ENCODE measurements at regions not wholly inside any gene's neighbourhood (a gene's known extent, or its start where the extent isn't known, plus 50 kb on each side); places are given as distances from the start of the nearest gene placed in this dataset.

- Histone ChIP-seq H3K4me1 (ENCODE audit: control insufficient read depth in 4 of 4, insufficient read depth in 4 of 4, low read length in 3 of 4) (peaks cover 0 to 22% (median 17%) of the 10 kb centered on the region in 4 donors), H3K36me3 (ENCODE audit: control insufficient read depth in 4 of 4, insufficient read depth in 3 of 4, low read depth in 1 of 4, low read length in 3 of 4) (no peaks in the 10 kb centered on the region), H3K9ac (ENCODE audit: low read depth in 1 of 2, low read length in 2 of 2) (peak overlapping the region in 1 of 2 donors; percentile 19), H3K27ac (ENCODE audit: low read depth in 1 of 2, low read length in 2 of 2) (peak overlapping the region; percentile 26 to 60), H3K9me3 (ENCODE audit: control insufficient read depth in 4 of 4, low read length in 3 of 4) (no peaks in the 10 kb centered on the region), H3K27me3 (ENCODE audit: control insufficient read depth in 4 of 4, insufficient read depth in 4 of 4, low read length in 3 of 4) (no peaks in the 10 kb centered on the region), H3K4me3 (ENCODE audit: low read depth in 1 of 3, low read length in 3 of 3) (no peak overlapping the region)
- TF ChIP-seq FOXA1 (IDR thresholded peaks at IDR 0.05) (peak; percentile 57), REST (IDR thresholded peaks at IDR 0.05) (peak; percentile 36), EGR1 (IDR thresholded peaks at IDR 0.05; ENCODE audit: low read depth in 2 of 2) (no peak), YY1 (IDR thresholded peaks at IDR 0.05) (peak; percentile 25), HNF4A (conservative IDR thresholded peaks at IDR 0.05) (peak; percentile 75 to 87), HNF4G (IDR thresholded peaks at IDR 0.05) (peak; percentile 53), JUND (IDR thresholded peaks at IDR 0.05) (peak in 1 of 2 donors; percentile 26), SP1 (IDR thresholded peaks at IDR 0.05) (peak; percentile 75), RXRA (IDR thresholded peaks at IDR 0.05) (peak; percentile 50 to 61), ZBTB33 (IDR thresholded peaks at IDR 0.05) (no peak), MAX (IDR thresholded peaks at IDR 0.05) (no peak), RAD21 (IDR thresholded peaks at IDR 0.05) (peak in 1 of 2 donors; percentile 14)
- no peak for DNase-seq (ENCODE audit: low spot score)
- WGBS, result 23% methylated on average over 4 of the region's 4 CpGs
These were observed 85.2 kb upstream of the ALDH1A1 start for GRCh38 chr9:73038089-73038509.

GRCh38 chr9:73037613-73038012 is 84.8 kb upstream of the ALDH1A1 start:
- peak overlapping the region; percentile 26 to 60 for H3K27ac ChIP-seq (ENCODE audit: low read depth in 1 of 2, low read length in 2 of 2)
- H3K9me3 ChIP-seq (ENCODE audit: control insufficient read depth in 4 of 4, low read length in 3 of 4), result no peaks in the 10 kb centered on the region
- peak overlapping the region in 1 of 2 donors; percentile 11 for H3K9ac ChIP-seq (ENCODE audit: low read depth in 1 of 2, low read length in 2 of 2)
- no peaks in the 10 kb centered on the region for H3K36me3 ChIP-seq (ENCODE audit: control insufficient read depth in 4 of 4, insufficient read depth in 3 of 4, low read depth in 1 of 4, low read length in 3 of 4)
- H3K4me3 ChIP-seq (ENCODE audit: low read depth in 1 of 3, low read length in 3 of 3), result no peak overlapping the region
- no peak for DNase-seq (ENCODE audit: low spot score)
- no peak for TF ChIP-seq YY1 (IDR thresholded peaks at IDR 0.05)
- no peak for TF ChIP-seq EGR1 (IDR thresholded peaks at IDR 0.05; ENCODE audit: low read depth in 2 of 2)
- no peak for TF ChIP-seq TAF1 (conservative IDR thresholded peaks at IDR 0.05)
- TF ChIP-seq FOXA1 (IDR thresholded peaks at IDR 0.05), result no peak
- WGBS, result 48% methylated on average over 3 of the region's 3 CpGs
- no peaks in the 10 kb centered on the region for H3K27me3 ChIP-seq (ENCODE audit: control insufficient read depth in 4 of 4, insufficient read depth in 4 of 4, low read length in 3 of 4)
- H3K4me1 ChIP-seq (ENCODE audit: control insufficient read depth in 4 of 4, insufficient read depth in 4 of 4, low read length in 3 of 4), result peaks cover 0 to 22% (median 17%) of the 10 kb centered on the region in 4 donors

GRCh38 chr9:73034962-73035361 is 82.1 kb upstream of the ALDH1A1 start:
- no peaks in the 10 kb centered on the region for H3K27me3 ChIP-seq (ENCODE audit: control insufficient read depth in 4 of 4, insufficient read depth in 4 of 4, low read length in 3 of 4)
- 88% methylated on average over 2 of the region's 2 CpGs for WGBS
- peaks cover 0 to 22% (median 17%) of the 10 kb centered on the region in 4 donors for H3K4me1 ChIP-seq (ENCODE audit: control insufficient read depth in 4 of 4, insufficient read depth in 4 of 4, low read length in 3 of 4)
- no peak overlapping the region for H3K27ac ChIP-seq (ENCODE audit: low read depth in 1 of 2, low read length in 2 of 2)
- no peak overlapping the region for H3K9ac ChIP-seq (ENCODE audit: low read depth in 1 of 2, low read length in 2 of 2)
- no peaks in the 10 kb centered on the region for H3K9me3 ChIP-seq (ENCODE audit: control insufficient read depth in 4 of 4, low read length in 3 of 4)
- H3K36me3 ChIP-seq (ENCODE audit: control insufficient read depth in 4 of 4, insufficient read depth in 3 of 4, low read depth in 1 of 4, low read length in 3 of 4), result no peaks in the 10 kb centered on the region
- no peak for DNase-seq (ENCODE audit: low spot score)
- no peak overlapping the region for H3K4me3 ChIP-seq (ENCODE audit: low read depth in 1 of 3, low read length in 3 of 3)
- no peak for TF ChIP-seq GABPA (IDR thresholded peaks at IDR 0.05 in 1 of 2, conservative IDR thresholded peaks at IDR 0.05 in 1 of 2)
- TF ChIP-seq CTCF (IDR thresholded peaks at IDR 0.05; ENCODE audit: low read depth, low read length, missing input control), result peak; percentile 19
- no peak for TF ChIP-seq JUND (IDR thresholded peaks at IDR 0.05)
- peak; percentile 55 to 59 for TF ChIP-seq RAD21 (IDR thresholded peaks at IDR 0.05)
- TF ChIP-seq FOXA2 (IDR thresholded peaks at IDR 0.05), result no peak
- TF ChIP-seq RXRA (IDR thresholded peaks at IDR 0.05), result no peak
- TF ChIP-seq SP1 (IDR thresholded peaks at IDR 0.05), result no peak
- TF ChIP-seq TAF1 (conservative IDR thresholded peaks at IDR 0.05), result no peak
- no peak for TF ChIP-seq ATF3 (IDR thresholded peaks at IDR 0.05)
- no peak for TF ChIP-seq YY1 (IDR thresholded peaks at IDR 0.05)

All from liver (tissue), 8 donors.